Osteoblast (primary cell): ENCODE measurements at regions not wholly inside any gene's neighbourhood (a gene's known extent, or its start where the extent isn't known, plus 50 kb on each side); places are given as distances from the start of the nearest gene placed in this dataset.

Experiments
- DNase-seq: peaks from one replicate; pipeline ENCODE4 v3.0.0; 2011; ENCODE audit warnings: low spot score, mixed read lengths; ENCODE audit not compliant: insufficient read length; ENCODE audit errors: missing footprints
- H2AFZ ChIP-seq: 2 replicates; pipeline ENCODE4 v1.6.0; 2011; ENCODE audit warnings: mild to moderate bottlenecking, low read length
- H3K27ac ChIP-seq: 2 replicates; pipeline ENCODE4 v1.5.1; 2011; ENCODE audit warnings: mild to moderate bottlenecking, low read depth, low read length, moderate library complexity
- H3K27me3 ChIP-seq: 2 replicates; pipeline ENCODE4 v1.6.0; 2012; ENCODE audit warnings: mild to moderate bottlenecking, control low read depth, inconsistent platforms, low read length, moderate library complexity; ENCODE audit not compliant: insufficient read depth
- H3K36me3 ChIP-seq: 2 replicates; pipeline ENCODE4 v1.5.1; 2011; ENCODE audit warnings: mild to moderate bottlenecking, low read length, control low read depth, moderate library complexity; ENCODE audit not compliant: insufficient read depth
- H3K4me1 ChIP-seq: 2 replicates; pipeline ENCODE4 v1.5.1; 2011; ENCODE audit warnings: mild to moderate bottlenecking, low read length, control low read depth, moderate library complexity; ENCODE audit not compliant: insufficient read depth
- H3K4me2 ChIP-seq: 2 replicates; pipeline ENCODE4 v1.6.0; 2011; ENCODE audit warnings: mild to moderate bottlenecking, low read length; ENCODE audit not compliant: insufficient read depth
- H3K4me3 ChIP-seq: fragments of 200-600 bp; sonication (generic); 3 replicates; pipeline ENCODE4 v1.5.1; 2012; ENCODE audit warnings: mild to moderate bottlenecking, low read length, inconsistent platforms; ENCODE audit not compliant: insufficient read depth
- H3K79me2 ChIP-seq: 2 replicates; pipeline ENCODE4 v1.6.0; 2012; ENCODE audit warnings: mild to moderate bottlenecking, low read length, control low read depth, inconsistent platforms; ENCODE audit not compliant: insufficient read depth
- H3K9me3 ChIP-seq: 2 replicates; pipeline ENCODE4 v1.5.1; 2011; ENCODE audit warnings: low read depth, low read length, control low read depth
- H4K20me1 ChIP-seq: 2 replicates; pipeline ENCODE4 v1.6.0; 2012; ENCODE audit warnings: mild to moderate bottlenecking, low read length, control low read depth; ENCODE audit not compliant: insufficient read depth
- CTCF ChIP-seq: IDR thresholded peaks from 2 replicates; pipeline ENCODE4 v1.5.1; 2011; ENCODE audit warnings: mild to moderate bottlenecking, low read depth, low read length, moderate library complexity; ENCODE audit errors: extremely low read depth

GRCh38 chr2:167833294-167833693 is 414.1 kb downstream of the STK39 start:
- H3K27me3 ChIP-seq: no peaks in the 10 kb centered on the region
- no peak for TF ChIP-seq CTCF
- H2AFZ ChIP-seq: no peak overlapping the region
- no peak overlapping the region for H3K27ac ChIP-seq
- no peak for DNase-seq
- H3K4me1 ChIP-seq: no peaks in the 10 kb centered on the region
- no peak overlapping the region for H3K4me3 ChIP-seq
- H3K79me2 ChIP-seq: no peaks in the 10 kb centered on the region
- no peaks in the 10 kb centered on the region for H3K36me3 ChIP-seq
- no peaks in the 10 kb centered on the region for H3K9me3 ChIP-seq
- no peak overlapping the region for H3K4me2 ChIP-seq
- H4K20me1 ChIP-seq: no peaks in the 10 kb centered on the region

GRCh38 chr2:167832868-167833287 is 414.5 kb downstream of the STK39 start:
- no peak overlapping the region for H3K4me3 ChIP-seq
- no peaks in the 10 kb centered on the region for H3K9me3 ChIP-seq
- no peaks in the 10 kb centered on the region for H3K36me3 ChIP-seq
- no peaks in the 10 kb centered on the region for H3K27me3 ChIP-seq
- H3K4me2 ChIP-seq: no peak overlapping the region
- no peak overlapping the region for H3K27ac ChIP-seq
- no peak for TF ChIP-seq CTCF
- DNase-seq: no peak
- H2AFZ ChIP-seq: no peak overlapping the region
- no peaks in the 10 kb centered on the region for H3K79me2 ChIP-seq
- H4K20me1 ChIP-seq: no peaks in the 10 kb centered on the region
- H3K4me1 ChIP-seq: no peaks in the 10 kb centered on the region

DNA sequence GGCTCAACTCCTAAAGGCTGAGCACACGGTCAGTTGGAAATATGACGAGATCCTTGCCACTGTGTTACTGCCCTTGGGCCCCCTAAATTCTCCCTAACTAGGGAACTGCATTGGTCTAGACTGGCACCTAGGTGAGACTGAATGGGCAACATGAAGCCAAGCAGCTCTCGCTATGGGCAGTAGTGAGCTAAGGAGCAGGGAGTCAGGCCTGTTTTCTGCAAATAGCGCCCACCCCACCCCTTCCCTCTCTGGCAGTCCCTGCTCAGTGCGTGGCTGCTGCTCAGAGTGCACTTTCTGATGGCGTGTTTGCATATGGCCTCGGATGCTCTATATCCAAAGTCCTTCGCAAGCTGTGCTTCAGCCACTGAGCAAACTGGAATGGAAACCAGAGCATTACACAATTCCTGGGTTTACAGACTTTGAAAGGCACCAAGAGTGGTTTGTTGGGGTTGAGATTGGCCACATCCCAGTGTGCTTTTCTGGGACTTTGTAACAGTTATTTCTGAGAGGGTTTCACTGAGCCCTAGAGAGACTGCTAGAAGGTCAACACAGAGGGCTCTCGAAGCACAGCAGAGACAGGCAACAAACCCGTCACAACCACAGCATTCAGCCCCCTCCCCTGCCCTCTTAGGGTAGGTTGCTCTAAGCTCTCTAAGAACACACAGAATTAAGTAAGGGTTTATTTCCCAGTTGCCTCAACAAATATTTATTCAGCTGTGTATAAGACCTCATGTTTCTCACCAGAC is 419.9 kb downstream of the STK39 start:
- H3K9me3 ChIP-seq: no peaks in the 10 kb centered on the region
- DNase-seq: no peak
- H3K36me3 ChIP-seq: no peaks in the 10 kb centered on the region
- no peaks in the 10 kb centered on the region for H3K79me2 ChIP-seq
- H3K4me1 ChIP-seq: no peaks in the 10 kb centered on the region
- no peak for TF ChIP-seq CTCF
- H2AFZ ChIP-seq: no peak overlapping the region
- H3K27ac ChIP-seq: no peak overlapping the region
- no peaks in the 10 kb centered on the region for H4K20me1 ChIP-seq
- H3K27me3 ChIP-seq: no peaks in the 10 kb centered on the region
- no peak overlapping the region for H3K4me2 ChIP-seq
- H3K4me3 ChIP-seq: no peak overlapping the region

GRCh38 chr2:167826906-167827305 is 420.5 kb downstream of the STK39 start:
- Histone ChIP-seq H4K20me1 (no peaks in the 10 kb centered on the region), H3K27me3 (no peaks in the 10 kb centered on the region), H3K27ac (no peak overlapping the region), H3K4me3 (no peak overlapping the region), H3K79me2 (no peaks in the 10 kb centered on the region), H3K4me2 (no peak overlapping the region), H3K36me3 (no peaks in the 10 kb centered on the region), H3K4me1 (no peaks in the 10 kb centered on the region), H3K9me3 (no peaks in the 10 kb centered on the region), H2AFZ (no peak overlapping the region)
- no peak for DNase-seq
- TF ChIP-seq CTCF: no peak
